OCI-LY7 (cell line): ENCODE measurements at regions not wholly inside any gene's neighbourhood (a gene's known extent, or its start where the extent isn't known, plus 50 kb on each side); places are given as distances from the start of the nearest gene placed in this dataset.

Experiments used
- BruUV-seq: library from RNA; stranded (reverse); fragments of 400-500 nt; replicated peaks from 2 replicates; lab custom pipeline; 2021; lab: Mats Ljungman, UMichigan
- CTCF ChIA-PET: fragments of 300-600 bp; sonication (Branson Sonifier 250); formaldehyde crosslinking; loops from one replicate; lab custom pipeline; 2022; ENCODE audit warnings: antibody characterized with exemption; ENCODE audit not compliant: unreplicated experiment; lab: Charles Lee
- POLR2A ChIA-PET: fragments of 300-600 bp; sonication (Branson Sonifier 250); formaldehyde crosslinking; loops from one replicate; lab custom pipeline; 2022; ENCODE audit warnings: antibody characterized with exemption; lab: Charles Lee
- DNase-seq: peaks from one replicate; pipeline ENCODE4 v3.0.0-alpha.2; 2015; ENCODE audit warnings: low spot score
- H2AFZ ChIP-seq: fragments of 200-600 bp; sonication (generic), shearing (Covaris generic); 2 replicates; pipeline ENCODE4 v1.6.1; 2014; ENCODE audit warnings: mild to moderate bottlenecking, antibody characterized with exemption, low read length, moderate library complexity
- H3K27ac ChIP-seq: fragments of 200-600 bp; sonication (generic); 2 replicates; pipeline ENCODE4 v1.5.1; 2014; ENCODE audit warnings: mixed run types, low read depth, mild to moderate bottlenecking, moderate library complexity, low read length, inconsistent platforms; ENCODE audit not compliant: poor library complexity, severe bottlenecking
- H3K36me3 ChIP-seq: fragments of 200-600 bp; sonication (generic); 2 replicates; pipeline ENCODE4 v1.6.1; 2014; ENCODE audit warnings: mild to moderate bottlenecking, antibody characterized with exemption, low read length, moderate library complexity, mixed read lengths; ENCODE audit not compliant: insufficient read depth
- H3K4me1 ChIP-seq: fragments of 200-600 bp; sonication (generic); 2 replicates; pipeline ENCODE4 v1.5.1; 2014; ENCODE audit warnings: mild to moderate bottlenecking, low read length; ENCODE audit not compliant: insufficient read depth, poor library complexity, severe bottlenecking
- H3K4me2 ChIP-seq: fragments of 200-600 bp; sonication (generic); 2 replicates; pipeline ENCODE4 v1.6.1; 2014; ENCODE audit warnings: mild to moderate bottlenecking, low read length
- H3K4me3 ChIP-seq: fragments of 200-600 bp; sonication (generic); 2 replicates; pipeline ENCODE4 v1.5.1; 2014; ENCODE audit warnings: mild to moderate bottlenecking, low read depth, low read length; ENCODE audit not compliant: poor library complexity, severe bottlenecking
- H3K79me2 ChIP-seq: fragments of 200-600 bp; sonication (generic); 2 replicates; pipeline ENCODE4 v1.6.1; 2016; ENCODE audit warnings: low read depth, mild to moderate bottlenecking, low read length, moderate library complexity, mixed read lengths; ENCODE audit not compliant: insufficient read depth
- H3K9me2 ChIP-seq: fragments of 200-600 bp; sonication (generic); 2 replicates; pipeline ENCODE4 v1.6.1; 2016; ENCODE audit warnings: mild to moderate bottlenecking, low read length, mixed read lengths; ENCODE audit not compliant: insufficient read depth
- H3K9me3 ChIP-seq: fragments of 200-600 bp; sonication (generic); 2 replicates; pipeline ENCODE4 v1.6.1; 2014; ENCODE audit warnings: mild to moderate bottlenecking, mixed run types, low read length, mixed read lengths
- H4K20me1 ChIP-seq: fragments of 200-600 bp; sonication (generic); 2 replicates; pipeline ENCODE4 v1.6.1; 2014; ENCODE audit warnings: mild to moderate bottlenecking, antibody characterized with exemption, low read length, moderate library complexity, mixed read lengths; ENCODE audit not compliant: insufficient read depth
- EZH2phosphoT487 ChIP-seq: fragments of 200-600 bp; sonication (generic); IDR thresholded peaks from 2 replicates; pipeline ENCODE4 v1.6.1; 2018; ENCODE audit warnings: low read depth, borderline replicate concordance, mild to moderate bottlenecking, mixed run types, antibody characterized with exemption, low read length, moderate library complexity, mixed read lengths
- intact Hi-C: fragments of 100-400 bp; cut with micrococcal nuclease; formaldehyde crosslinking; loops from one replicate; pipeline ENCODE4 v1.10.0; 2022; ENCODE audit not compliant: unreplicated experiment
- TF ChIP-seq, protein P1 (sequence below): fragments of 200-600 bp; sonication (generic); conservative IDR thresholded peaks from 2 replicates; pipeline ENCODE4 v1.5.1; 2014; ENCODE audit warnings: mild to moderate bottlenecking, antibody characterized with exemption, low read length, moderate library complexity, mixed read lengths

DNA sequence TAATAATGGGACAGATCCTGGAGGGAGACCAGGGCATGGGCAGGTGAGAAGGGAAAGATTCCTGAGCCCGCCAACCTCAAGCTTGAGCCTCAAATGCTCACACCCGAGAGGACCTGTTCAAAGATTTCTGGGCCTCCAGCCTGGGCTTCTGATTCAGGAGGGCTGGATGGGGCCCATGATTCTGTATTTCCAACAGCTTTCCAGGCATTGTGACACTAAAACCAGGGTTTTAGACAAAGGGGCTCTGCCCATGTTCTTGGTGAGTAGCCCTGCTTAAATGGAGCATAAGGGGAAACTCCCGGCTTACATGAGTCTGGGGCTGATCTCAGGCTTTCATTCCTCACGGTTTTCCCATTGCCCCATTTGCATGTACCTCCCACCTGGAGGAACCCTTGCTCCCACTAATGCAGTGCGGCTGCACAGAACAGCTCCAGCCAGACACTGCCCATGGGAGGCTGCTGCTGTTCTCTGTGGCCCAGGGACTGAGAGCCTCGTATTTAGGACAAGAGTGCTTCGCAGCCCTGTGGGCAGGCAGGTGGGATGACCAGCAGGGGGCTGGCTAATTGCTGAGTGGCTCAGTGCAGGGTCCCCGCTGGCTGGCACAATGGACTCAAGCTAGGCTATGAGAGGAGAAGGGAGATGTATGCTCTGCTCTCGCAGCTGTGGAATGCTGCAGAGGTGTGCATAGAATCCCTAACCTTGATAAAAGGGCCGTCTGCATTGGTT is 135.3 kb upstream of the COBL start:
- POLR2A ChIA-PET: no interaction called here

DNA sequence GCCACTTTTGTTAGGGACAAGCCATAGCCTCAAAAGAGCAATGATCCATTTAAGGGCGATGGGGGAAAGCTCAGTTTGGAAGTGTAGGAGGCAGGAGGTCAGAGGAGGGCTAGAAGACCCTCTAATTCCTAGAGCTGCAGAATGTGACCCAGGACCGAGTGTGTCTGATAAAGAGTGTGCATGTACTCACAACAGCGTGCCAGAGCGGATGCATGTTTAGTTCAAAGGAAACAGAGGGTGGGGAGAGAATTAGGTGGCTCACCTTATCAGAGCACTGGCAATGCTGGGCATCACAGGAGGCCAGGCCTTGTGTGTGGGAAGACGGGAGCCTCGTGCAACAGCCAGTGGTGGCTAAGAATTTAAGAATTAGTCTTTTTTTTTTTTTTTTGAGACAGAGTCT is 133.9 kb upstream of the COBL start:
- H3K9me2 ChIP-seq: no peaks in the 10 kb centered on the region
- TF ChIP-seq, protein P1, sequence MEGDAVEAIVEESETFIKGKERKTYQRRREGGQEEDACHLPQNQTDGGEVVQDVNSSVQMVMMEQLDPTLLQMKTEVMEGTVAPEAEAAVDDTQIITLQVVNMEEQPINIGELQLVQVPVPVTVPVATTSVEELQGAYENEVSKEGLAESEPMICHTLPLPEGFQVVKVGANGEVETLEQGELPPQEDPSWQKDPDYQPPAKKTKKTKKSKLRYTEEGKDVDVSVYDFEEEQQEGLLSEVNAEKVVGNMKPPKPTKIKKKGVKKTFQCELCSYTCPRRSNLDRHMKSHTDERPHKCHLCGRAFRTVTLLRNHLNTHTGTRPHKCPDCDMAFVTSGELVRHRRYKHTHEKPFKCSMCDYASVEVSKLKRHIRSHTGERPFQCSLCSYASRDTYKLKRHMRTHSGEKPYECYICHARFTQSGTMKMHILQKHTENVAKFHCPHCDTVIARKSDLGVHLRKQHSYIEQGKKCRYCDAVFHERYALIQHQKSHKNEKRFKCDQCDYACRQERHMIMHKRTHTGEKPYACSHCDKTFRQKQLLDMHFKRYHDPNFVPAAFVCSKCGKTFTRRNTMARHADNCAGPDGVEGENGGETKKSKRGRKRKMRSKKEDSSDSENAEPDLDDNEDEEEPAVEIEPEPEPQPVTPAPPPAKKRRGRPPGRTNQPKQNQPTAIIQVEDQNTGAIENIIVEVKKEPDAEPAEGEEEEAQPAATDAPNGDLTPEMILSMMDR: no peak
- TF ChIP-seq EZH2phosphoT487: no peak
- no peaks in the 10 kb centered on the region for H3K79me2 ChIP-seq
- no peaks in the 10 kb centered on the region for H4K20me1 ChIP-seq
- H3K9me3 ChIP-seq: no peaks in the 10 kb centered on the region
- H3K4me2 ChIP-seq: no peak overlapping the region
- no peaks in the 10 kb centered on the region for H3K4me1 ChIP-seq
- ChIA-PET CTCF (no interaction called here), POLR2A (no interaction called here)
- BruUV-seq: no TSS peak
- intact Hi-C loops: no loop called here
- H3K4me3 ChIP-seq: no peak overlapping the region
- no peak overlapping the region for H3K27ac ChIP-seq
- no peak overlapping the region for H2AFZ ChIP-seq
- no peak for DNase-seq
- no peaks in the 10 kb centered on the region for H3K36me3 ChIP-seq

More for the DNA sequence above, 135.3 kb upstream of the COBL start:
- H3K4me1 ChIP-seq: no peaks in the 10 kb centered on the region
- BruUV-seq: no TSS peak
- no peaks in the 10 kb centered on the region for H3K9me2 ChIP-seq
- H3K79me2 ChIP-seq: no peaks in the 10 kb centered on the region
- CTCF ChIA-PET: no interaction called here
- no peak overlapping the region for H3K27ac ChIP-seq
- no peak overlapping the region for H3K4me3 ChIP-seq
- H2AFZ ChIP-seq: no peak overlapping the region
- no peaks in the 10 kb centered on the region for H3K9me3 ChIP-seq
- DNase-seq: no peak
- no peak for TF ChIP-seq EZH2phosphoT487
- TF ChIP-seq, protein P1: no peak
- intact Hi-C loops: no loop called here
- H4K20me1 ChIP-seq: no peaks in the 10 kb centered on the region
- H3K36me3 ChIP-seq: no peaks in the 10 kb centered on the region
- no peak overlapping the region for H3K4me2 ChIP-seq

GRCh38 chr7:51446785-51447184 is 130.2 kb upstream of the COBL start:
- no peak for DNase-seq
- no peak overlapping the region for H3K4me2 ChIP-seq
- POLR2A ChIA-PET: interaction anchor here (0.6 kb wide), 1 partner anchor 209 kb away, joined by 3 read pairs; no protein-coding TSS in a partner anchor
- H3K4me3 ChIP-seq: no peak overlapping the region
- TF ChIP-seq EZH2phosphoT487: no peak
- TF ChIP-seq, protein P1: no peak
- no peaks in the 10 kb centered on the region for H3K36me3 ChIP-seq
- no peaks in the 10 kb centered on the region; the same call in 1 of the 2 replicates for H3K9me3 ChIP-seq
- no peaks in the 10 kb centered on the region for H3K9me2 ChIP-seq
- no peak overlapping the region for H2AFZ ChIP-seq
- no peaks in the 10 kb centered on the region for H3K4me1 ChIP-seq
- intact Hi-C loops: no loop called here
- no peaks in the 10 kb centered on the region for H3K79me2 ChIP-seq
- no peaks in the 10 kb centered on the region for H4K20me1 ChIP-seq
- no TSS peak for BruUV-seq
- CTCF ChIA-PET: no interaction called here
- H3K27ac ChIP-seq: no peak overlapping the region
